NB4 (cell line): ENCODE measurements at regions not wholly inside any gene's neighbourhood (a gene's known extent, or its start where the extent isn't known, plus 50 kb on each side); places are given as distances from the start of the nearest gene placed in this dataset.

Experiments
- DNase-seq: peaks from one replicate; pipeline ENCODE4 v3.0.0; 2010; ENCODE audit warnings: low read depth
- H3K4me3 ChIP-seq: one replicate; pipeline ENCODE4 v1.5.1; 2011; ENCODE audit warnings: mild to moderate bottlenecking, low read depth, low read length, moderate library complexity
- MAX ChIP-seq: IDR thresholded peaks from 2 replicates; pipeline ENCODE4 v1.6.1; 2011; ENCODE audit warnings: low read depth, low read length
- MYC ChIP-seq: IDR thresholded peaks from 2 replicates; pipeline ENCODE4 v1.6.1; 2011; ENCODE audit warnings: low read depth, low read length
- POLR2A ChIP-seq: IDR thresholded peaks from 2 replicates; pipeline ENCODE4 v1.6.1; 2011; ENCODE audit warnings: mild to moderate bottlenecking; ENCODE audit not compliant: insufficient read length; ENCODE audit errors: extremely low read depth
- TF ChIP-seq, protein P1 (sequence below): IDR thresholded peaks from one replicate; pipeline ENCODE4 v1.5.1; 2012; ENCODE audit warnings: low read depth, low read length

- no peak overlapping the region for H3K4me3 ChIP-seq
- DNase-seq, result no peak
- TF ChIP-seq MAX (no peak), POLR2A (no peak), MYC (no peak)
- TF ChIP-seq, protein P1, sequence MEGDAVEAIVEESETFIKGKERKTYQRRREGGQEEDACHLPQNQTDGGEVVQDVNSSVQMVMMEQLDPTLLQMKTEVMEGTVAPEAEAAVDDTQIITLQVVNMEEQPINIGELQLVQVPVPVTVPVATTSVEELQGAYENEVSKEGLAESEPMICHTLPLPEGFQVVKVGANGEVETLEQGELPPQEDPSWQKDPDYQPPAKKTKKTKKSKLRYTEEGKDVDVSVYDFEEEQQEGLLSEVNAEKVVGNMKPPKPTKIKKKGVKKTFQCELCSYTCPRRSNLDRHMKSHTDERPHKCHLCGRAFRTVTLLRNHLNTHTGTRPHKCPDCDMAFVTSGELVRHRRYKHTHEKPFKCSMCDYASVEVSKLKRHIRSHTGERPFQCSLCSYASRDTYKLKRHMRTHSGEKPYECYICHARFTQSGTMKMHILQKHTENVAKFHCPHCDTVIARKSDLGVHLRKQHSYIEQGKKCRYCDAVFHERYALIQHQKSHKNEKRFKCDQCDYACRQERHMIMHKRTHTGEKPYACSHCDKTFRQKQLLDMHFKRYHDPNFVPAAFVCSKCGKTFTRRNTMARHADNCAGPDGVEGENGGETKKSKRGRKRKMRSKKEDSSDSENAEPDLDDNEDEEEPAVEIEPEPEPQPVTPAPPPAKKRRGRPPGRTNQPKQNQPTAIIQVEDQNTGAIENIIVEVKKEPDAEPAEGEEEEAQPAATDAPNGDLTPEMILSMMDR, result no peak
These were observed 56.6 kb upstream of the IL6 start for GRCh38 chr7:22670422-22670815.

DNA sequence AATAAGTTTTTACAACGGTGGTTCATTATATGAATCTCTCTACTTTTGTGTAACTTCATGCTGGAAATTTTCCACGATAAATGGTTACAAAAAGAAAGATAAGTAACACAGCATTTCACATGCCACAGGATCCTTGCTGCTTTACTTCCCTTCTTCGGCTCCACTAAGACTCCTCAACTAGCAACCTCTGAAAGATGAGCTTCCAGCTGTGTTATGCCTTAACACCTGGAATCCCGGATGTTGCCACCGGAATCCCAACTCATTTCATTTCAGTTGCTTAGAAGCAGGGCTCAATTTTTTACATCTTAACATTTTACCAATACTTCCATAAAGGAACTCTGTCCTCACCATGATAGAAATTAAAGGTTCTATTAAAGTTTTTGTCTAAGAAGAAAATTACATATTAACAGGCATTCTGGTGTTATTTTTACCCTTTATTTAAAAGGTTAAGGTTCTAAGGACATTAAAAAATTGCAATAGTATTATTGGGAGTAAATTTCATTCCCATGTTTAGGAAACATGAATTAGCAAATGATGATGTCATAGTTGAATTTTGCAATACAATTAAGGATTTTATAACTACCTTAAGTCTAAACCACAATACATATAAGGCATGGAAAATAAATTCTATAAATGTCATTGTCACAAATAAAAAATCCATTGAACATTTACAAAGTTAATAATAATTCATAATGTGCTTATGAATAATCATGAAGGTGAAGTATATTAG lies 57.1 kb upstream of the IL6 start:
- DNase-seq, result no peak
- no peak overlapping the region for H3K4me3 ChIP-seq
- TF ChIP-seq MAX (no peak), POLR2A (no peak), MYC (no peak)
- TF ChIP-seq, protein P1, result no peak

DNA sequence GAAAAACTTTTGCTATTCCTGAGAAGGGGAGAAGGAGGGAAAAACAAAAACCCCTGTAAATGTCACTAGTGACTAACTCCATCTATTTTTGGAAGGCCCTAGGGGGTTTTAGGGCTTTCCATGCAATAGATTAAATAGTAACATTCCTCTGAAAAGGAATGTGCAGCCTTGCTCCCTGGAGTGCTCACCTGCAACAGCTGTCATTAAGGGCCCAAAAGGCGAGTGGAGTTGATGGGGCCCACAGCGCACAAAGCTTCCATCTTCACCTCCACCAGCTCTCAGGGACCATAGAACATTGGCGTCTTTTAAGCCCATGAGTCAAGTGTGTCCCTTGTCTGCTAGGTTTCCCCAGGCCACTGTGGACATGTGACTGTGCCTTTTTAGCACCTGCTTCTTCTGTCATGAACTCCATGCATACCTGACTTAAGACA lies 58.0 kb upstream of the IL6 start:
- no peak for DNase-seq
- H3K4me3 ChIP-seq, result no peak overlapping the region
- TF ChIP-seq, protein P1, result no peak
- TF ChIP-seq MAX (no peak), MYC (no peak), POLR2A (no peak)

DNA sequence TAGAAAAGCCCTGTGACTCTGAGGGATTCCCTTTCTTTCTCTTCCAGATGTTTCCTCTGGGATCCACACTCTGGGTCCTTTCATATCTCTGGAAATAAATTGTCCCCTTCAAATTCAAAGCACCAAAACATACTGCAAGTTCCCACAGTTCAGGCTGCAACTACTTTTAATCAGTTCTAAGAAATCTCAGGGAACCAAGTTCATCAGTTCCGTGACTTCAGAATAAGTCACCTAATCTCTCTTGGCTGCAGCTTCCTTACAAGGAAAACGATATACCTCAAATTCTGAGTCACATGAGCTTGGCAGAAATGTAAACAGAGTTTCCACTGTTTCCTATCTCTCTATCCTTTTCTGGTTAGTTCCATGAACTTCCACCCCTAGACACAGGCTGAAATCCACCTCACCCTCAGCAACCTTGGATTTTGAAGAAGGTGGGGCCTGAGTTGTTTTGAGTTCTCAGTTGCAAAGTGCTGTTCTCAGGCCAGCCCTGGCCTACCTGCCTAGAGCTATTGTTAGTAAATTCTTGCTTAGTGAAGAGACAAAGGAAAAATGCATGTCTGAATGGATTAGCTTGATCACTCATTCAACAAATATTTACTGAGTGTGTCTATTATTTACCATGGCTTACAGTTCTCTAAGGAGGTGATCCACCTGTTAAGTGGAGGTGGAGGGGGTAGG lies 59.3 kb upstream of the IL6 start:
- DNase-seq, result no peak

GRCh38 chr7:22667187-22667561 lies 59.8 kb upstream of the IL6 start:
- TF ChIP-seq MYC (no peak), MAX (no peak), POLR2A (no peak)
- TF ChIP-seq, protein P1, result no peak

More for the DNA sequence above, 59.3 kb upstream of the IL6 start:
- H3K4me3 ChIP-seq, result no peak overlapping the region
- TF ChIP-seq MYC (no peak), MAX (no peak), POLR2A (no peak)
- TF ChIP-seq, protein P1, result no peak

More at GRCh38 chr7:22667187-22667561, 59.8 kb upstream of the IL6 start:
- no peak for DNase-seq
- no peak overlapping the region for H3K4me3 ChIP-seq
